Liver (tissue), 8 donors: ENCODE measurements at regions not wholly inside any gene's neighbourhood (a gene's known extent, or its start where the extent isn't known, plus 50 kb on each side); places are given as distances from the start of the nearest gene placed in this dataset.

ENCODE experiments used
- DNase-seq: peaks from one replicate; pipeline ENCODE4 v3.0.0-alpha.2; 2017; ENCODE audit warnings: low spot score
- H3K27ac ChIP-seq, 2 donors: one replicate each; pipeline ENCODE4 v1.7.0; 2013; ENCODE audit warnings: inconsistent platforms in 2 of 2, low read length in 2 of 2, control low read depth in 1 of 2, low read depth in 1 of 2, mild to moderate bottlenecking in 1 of 2
- H3K27me3 ChIP-seq, 4 donors: one replicate each; pipeline versions ENCODE4 v1.6.1 to v1.7.0; 2013; ENCODE audit warnings: low read length in 3 of 4, inconsistent platforms in 1 of 4, mild to moderate bottlenecking in 1 of 4, moderate library complexity in 1 of 4; ENCODE audit not compliant: control insufficient read depth in 4 of 4, insufficient read depth in 4 of 4
- H3K36me3 ChIP-seq, 4 donors: one replicate each; pipeline versions ENCODE4 v1.6.1 to v1.7.0; 2013; ENCODE audit warnings: low read length in 3 of 4, mild to moderate bottlenecking in 3 of 4, low read depth in 1 of 4, moderate library complexity in 1 of 4; ENCODE audit not compliant: control insufficient read depth in 4 of 4, insufficient read depth in 3 of 4
- H3K4me1 ChIP-seq, 4 donors: one replicate each; pipeline versions ENCODE4 v1.6.1 to v1.7.0; 2013; ENCODE audit warnings: low read length in 3 of 4, mild to moderate bottlenecking in 3 of 4, moderate library complexity in 1 of 4; ENCODE audit not compliant: control insufficient read depth in 4 of 4, insufficient read depth in 4 of 4
- H3K4me3 ChIP-seq, 3 donors: one replicate each; pipeline versions ENCODE4 v1.6.1 to v1.7.0; 2013; ENCODE audit warnings: low read length in 3 of 3, control low read depth in 1 of 3, low read depth in 1 of 3, mild to moderate bottlenecking in 1 of 3
- H3K9ac ChIP-seq, 2 donors: one replicate each; pipeline ENCODE4 v1.7.0; 2013; ENCODE audit warnings: low read length in 2 of 2, mild to moderate bottlenecking in 2 of 2, moderate library complexity in 2 of 2, control low read depth in 1 of 2, low read depth in 1 of 2
- H3K9me3 ChIP-seq, 4 donors: one replicate each; pipeline versions ENCODE4 v1.6.1 to v1.7.0; 2013; ENCODE audit warnings: low read length in 3 of 4; ENCODE audit not compliant: control insufficient read depth in 4 of 4
- EGR1 ChIP-seq, 2 donors: IDR thresholded peaks; 2 replicates each; pipeline ENCODE4 v1.6.1; 2016 to 2018; ENCODE audit warnings: antibody characterized with exemption in 2 of 2, low read depth in 2 of 2
- FOXA1 ChIP-seq: IDR thresholded peaks from 2 replicates; pipeline ENCODE4 v1.6.1; 2016; ENCODE audit warnings: antibody characterized with exemption
- FOXA2 ChIP-seq: IDR thresholded peaks from 2 replicates; pipeline ENCODE4 v1.6.1; 2016; ENCODE audit warnings: antibody characterized with exemption
- GABPA ChIP-seq, 2 donors: IDR thresholded peaks in 1 of 2; conservative IDR thresholded peaks in 1 of 2; 2 replicates each; pipeline ENCODE4 v1.6.1; 2016; ENCODE audit warnings: antibody characterized with exemption in 2 of 2, mild to moderate bottlenecking in 1 of 2, moderate library complexity in 1 of 2
- HNF4A ChIP-seq, 2 donors: conservative IDR thresholded peaks; 2 replicates each; pipeline ENCODE4 v1.6.1; 2016; ENCODE audit warnings: antibody characterized with exemption in 2 of 2, mild to moderate bottlenecking in 2 of 2
- HNF4G ChIP-seq: IDR thresholded peaks from 2 replicates; pipeline ENCODE4 v1.6.1; 2016; ENCODE audit warnings: antibody characterized with exemption
- JUND ChIP-seq, 2 donors: IDR thresholded peaks; 2 replicates each; pipeline ENCODE4 v1.6.1; 2016; ENCODE audit warnings: antibody characterized with exemption in 2 of 2
- NR2F2 ChIP-seq: IDR thresholded peaks from 2 replicates; pipeline ENCODE4 v1.6.1; 2016; ENCODE audit warnings: antibody characterized with exemption
- RAD21 ChIP-seq, 2 donors: IDR thresholded peaks; 2 replicates each; pipeline ENCODE4 v1.6.1; 2016; ENCODE audit warnings: antibody characterized with exemption in 2 of 2, mild to moderate bottlenecking in 2 of 2
- RXRA ChIP-seq, 2 donors: IDR thresholded peaks; 2 replicates each; pipeline ENCODE4 v1.6.1; 2017 to 2018; ENCODE audit warnings: antibody characterized with exemption in 2 of 2, mild to moderate bottlenecking in 1 of 2
- SP1 ChIP-seq: IDR thresholded peaks from 2 replicates; pipeline ENCODE4 v1.6.1; 2018; ENCODE audit warnings: antibody characterized with exemption, mild to moderate bottlenecking
- TAF1 ChIP-seq: conservative IDR thresholded peaks from 2 replicates; pipeline ENCODE4 v1.6.1; 2016; ENCODE audit warnings: antibody characterized with exemption, mild to moderate bottlenecking
- YY1 ChIP-seq: IDR thresholded peaks from 2 replicates; pipeline ENCODE4 v1.6.1; 2016; ENCODE audit warnings: antibody characterized with exemption, mild to moderate bottlenecking
- WGBS: extraction: QIAGEN DNeasy Blood & Tissue Kit; methylation state at CpG from one replicate; pipeline ENCODE4 v1.1.7; 2013; 5-methylcytosine and 5-hydroxymethylcytosine counted together
- TF ChIP-seq, protein P1 (sequence below): fragments of 150-350 bp; IDR thresholded peaks from 2 replicates; pipeline ENCODE4 v1.5.1; 2017; ENCODE audit warnings: improper control_type of control experiment, low read depth, low read length; ENCODE audit not compliant: missing input control
- TF ChIP-seq, protein P2 (sequence below): IDR thresholded peaks from 2 replicates; pipeline ENCODE4 v1.6.1; 2016; ENCODE audit warnings: antibody characterized with exemption
- TF ChIP-seq, protein P3 (sequence below): IDR thresholded peaks from 2 replicates; pipeline ENCODE4 v1.6.1; 2016; ENCODE audit warnings: antibody characterized with exemption, mild to moderate bottlenecking
- TF ChIP-seq, protein P4 (sequence below): IDR thresholded peaks from 2 replicates; pipeline ENCODE4 v1.6.1; 2016; ENCODE audit warnings: antibody characterized with exemption
- TF ChIP-seq, protein P5 (sequence below): IDR thresholded peaks from 2 replicates; pipeline ENCODE4 v1.6.1; 2016; ENCODE audit warnings: antibody characterized with exemption
- donor health status: healthy.
- donor health status: healthy.
- donor health status: healthy.
- donor health status: healthy.
- donor health status: healthy.

DNA sequence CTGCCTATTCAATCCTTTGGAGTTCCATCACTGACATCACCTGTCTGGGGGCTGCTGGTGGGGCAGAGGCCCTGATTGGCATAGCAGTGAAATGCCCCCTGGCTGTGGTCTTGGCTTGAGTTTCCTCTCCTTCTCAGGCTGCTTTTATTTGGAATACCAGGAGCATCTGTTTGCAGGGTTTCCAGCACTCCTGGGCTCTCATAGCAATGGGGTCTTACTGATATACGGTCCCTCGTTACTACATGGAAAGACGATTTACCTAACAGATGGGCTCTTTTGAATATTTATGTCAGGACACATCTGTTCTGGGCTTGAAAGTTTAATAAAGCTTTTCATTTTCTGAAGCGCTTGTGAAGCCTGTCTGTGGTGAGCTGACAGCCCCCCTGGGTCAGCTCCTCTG, 230.3 kb downstream of the SLC4A3 start:
- no peaks in the 10 kb centered on the region for H3K9me3 ChIP-seq
- DNase-seq, result no peak
- H3K36me3 ChIP-seq, result no peaks in the 10 kb centered on the region
- H3K4me1 ChIP-seq, result no peaks in the 10 kb centered on the region
- H3K4me3 ChIP-seq, result no peak overlapping the region
- H3K27ac ChIP-seq, result no peak overlapping the region
- peaks cover 0 to 8% (median 2%) of the 10 kb centered on the region in 4 donors for H3K27me3 ChIP-seq
- 75% methylated on average over 4 of the region's 4 CpGs for WGBS
- no peak overlapping the region for H3K9ac ChIP-seq
- TF ChIP-seq EGR1 (IDR thresholded peaks at IDR 0.05; ENCODE audit: low read depth in 2 of 2), result no peak
- no peak for TF ChIP-seq JUND (IDR thresholded peaks at IDR 0.05)
- TF ChIP-seq, protein P1, sequence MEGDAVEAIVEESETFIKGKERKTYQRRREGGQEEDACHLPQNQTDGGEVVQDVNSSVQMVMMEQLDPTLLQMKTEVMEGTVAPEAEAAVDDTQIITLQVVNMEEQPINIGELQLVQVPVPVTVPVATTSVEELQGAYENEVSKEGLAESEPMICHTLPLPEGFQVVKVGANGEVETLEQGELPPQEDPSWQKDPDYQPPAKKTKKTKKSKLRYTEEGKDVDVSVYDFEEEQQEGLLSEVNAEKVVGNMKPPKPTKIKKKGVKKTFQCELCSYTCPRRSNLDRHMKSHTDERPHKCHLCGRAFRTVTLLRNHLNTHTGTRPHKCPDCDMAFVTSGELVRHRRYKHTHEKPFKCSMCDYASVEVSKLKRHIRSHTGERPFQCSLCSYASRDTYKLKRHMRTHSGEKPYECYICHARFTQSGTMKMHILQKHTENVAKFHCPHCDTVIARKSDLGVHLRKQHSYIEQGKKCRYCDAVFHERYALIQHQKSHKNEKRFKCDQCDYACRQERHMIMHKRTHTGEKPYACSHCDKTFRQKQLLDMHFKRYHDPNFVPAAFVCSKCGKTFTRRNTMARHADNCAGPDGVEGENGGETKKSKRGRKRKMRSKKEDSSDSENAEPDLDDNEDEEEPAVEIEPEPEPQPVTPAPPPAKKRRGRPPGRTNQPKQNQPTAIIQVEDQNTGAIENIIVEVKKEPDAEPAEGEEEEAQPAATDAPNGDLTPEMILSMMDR, result no peak
- no peak for TF ChIP-seq FOXA2
- TF ChIP-seq, protein P2, sequence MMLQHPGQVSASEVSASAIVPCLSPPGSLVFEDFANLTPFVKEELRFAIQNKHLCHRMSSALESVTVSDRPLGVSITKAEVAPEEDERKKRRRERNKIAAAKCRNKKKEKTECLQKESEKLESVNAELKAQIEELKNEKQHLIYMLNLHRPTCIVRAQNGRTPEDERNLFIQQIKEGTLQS, result no peak
- TF ChIP-seq GABPA (IDR thresholded peaks at IDR 0.05 in 1 of 2, conservative IDR thresholded peaks at IDR 0.05 in 1 of 2), result no peak
- TF ChIP-seq, protein P3, sequence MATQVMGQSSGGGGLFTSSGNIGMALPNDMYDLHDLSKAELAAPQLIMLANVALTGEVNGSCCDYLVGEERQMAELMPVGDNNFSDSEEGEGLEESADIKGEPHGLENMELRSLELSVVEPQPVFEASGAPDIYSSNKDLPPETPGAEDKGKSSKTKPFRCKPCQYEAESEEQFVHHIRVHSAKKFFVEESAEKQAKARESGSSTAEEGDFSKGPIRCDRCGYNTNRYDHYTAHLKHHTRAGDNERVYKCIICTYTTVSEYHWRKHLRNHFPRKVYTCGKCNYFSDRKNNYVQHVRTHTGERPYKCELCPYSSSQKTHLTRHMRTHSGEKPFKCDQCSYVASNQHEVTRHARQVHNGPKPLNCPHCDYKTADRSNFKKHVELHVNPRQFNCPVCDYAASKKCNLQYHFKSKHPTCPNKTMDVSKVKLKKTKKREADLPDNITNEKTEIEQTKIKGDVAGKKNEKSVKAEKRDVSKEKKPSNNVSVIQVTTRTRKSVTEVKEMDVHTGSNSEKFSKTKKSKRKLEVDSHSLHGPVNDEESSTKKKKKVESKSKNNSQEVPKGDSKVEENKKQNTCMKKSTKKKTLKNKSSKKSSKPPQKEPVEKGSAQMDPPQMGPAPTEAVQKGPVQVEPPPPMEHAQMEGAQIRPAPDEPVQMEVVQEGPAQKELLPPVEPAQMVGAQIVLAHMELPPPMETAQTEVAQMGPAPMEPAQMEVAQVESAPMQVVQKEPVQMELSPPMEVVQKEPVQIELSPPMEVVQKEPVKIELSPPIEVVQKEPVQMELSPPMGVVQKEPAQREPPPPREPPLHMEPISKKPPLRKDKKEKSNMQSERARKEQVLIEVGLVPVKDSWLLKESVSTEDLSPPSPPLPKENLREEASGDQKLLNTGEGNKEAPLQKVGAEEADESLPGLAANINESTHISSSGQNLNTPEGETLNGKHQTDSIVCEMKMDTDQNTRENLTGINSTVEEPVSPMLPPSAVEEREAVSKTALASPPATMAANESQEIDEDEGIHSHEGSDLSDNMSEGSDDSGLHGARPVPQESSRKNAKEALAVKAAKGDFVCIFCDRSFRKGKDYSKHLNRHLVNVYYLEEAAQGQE, result no peak
- TF ChIP-seq NR2F2, result no peak
- no peak for TF ChIP-seq FOXA1
- no peak for TF ChIP-seq RAD21 (IDR thresholded peaks at IDR 0.05)
- no peak for TF ChIP-seq SP1
- no peak for TF ChIP-seq HNF4A (conservative IDR thresholded peaks at IDR 0.05)
- TF ChIP-seq, protein P4, sequence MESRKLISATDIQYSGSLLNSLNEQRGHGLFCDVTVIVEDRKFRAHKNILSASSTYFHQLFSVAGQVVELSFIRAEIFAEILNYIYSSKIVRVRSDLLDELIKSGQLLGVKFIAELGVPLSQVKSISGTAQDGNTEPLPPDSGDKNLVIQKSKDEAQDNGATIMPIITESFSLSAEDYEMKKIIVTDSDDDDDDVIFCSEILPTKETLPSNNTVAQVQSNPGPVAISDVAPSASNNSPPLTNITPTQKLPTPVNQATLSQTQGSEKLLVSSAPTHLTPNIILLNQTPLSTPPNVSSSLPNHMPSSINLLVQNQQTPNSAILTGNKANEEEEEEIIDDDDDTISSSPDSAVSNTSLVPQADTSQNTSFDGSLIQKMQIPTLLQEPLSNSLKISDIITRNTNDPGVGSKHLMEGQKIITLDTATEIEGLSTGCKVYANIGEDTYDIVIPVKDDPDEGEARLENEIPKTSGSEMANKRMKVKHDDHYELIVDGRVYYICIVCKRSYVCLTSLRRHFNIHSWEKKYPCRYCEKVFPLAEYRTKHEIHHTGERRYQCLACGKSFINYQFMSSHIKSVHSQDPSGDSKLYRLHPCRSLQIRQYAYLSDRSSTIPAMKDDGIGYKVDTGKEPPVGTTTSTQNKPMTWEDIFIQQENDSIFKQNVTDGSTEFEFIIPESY, result no peak
- TF ChIP-seq, protein P5, sequence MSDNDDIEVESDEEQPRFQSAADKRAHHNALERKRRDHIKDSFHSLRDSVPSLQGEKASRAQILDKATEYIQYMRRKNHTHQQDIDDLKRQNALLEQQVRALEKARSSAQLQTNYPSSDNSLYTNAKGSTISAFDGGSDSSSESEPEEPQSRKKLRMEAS, result no peak
- no peak for TF ChIP-seq YY1
- no peak for TF ChIP-seq RXRA (IDR thresholded peaks at IDR 0.05)
- TF ChIP-seq HNF4G, result no peak
- no peak for TF ChIP-seq TAF1
